KMS-11 (cell line): ENCODE measurements at regions not wholly inside any gene's neighbourhood (a gene's known extent, or its start where the extent isn't known, plus 50 kb on each side); places are given as distances from the start of the nearest gene placed in this dataset.
"Not testable (repeated sequence)": the region's sequence is repeated elsewhere in the genome, so short reads cannot be mapped to it uniquely, and the experiment has no call there.

Source experiments
- H2AFZ ChIP-seq: fragments of 200-600 bp; sonication (generic); 2 replicates; pipeline ENCODE4 v1.6.1; 2016; ENCODE audit warnings: antibody characterized with exemption, mixed run types, low read depth
- H3K27ac ChIP-seq: fragments of 200-600 bp; sonication (generic); 2 replicates; pipeline ENCODE4 v1.6.1; 2016; ENCODE audit warnings: mild to moderate bottlenecking, mixed run types
- H3K27me3 ChIP-seq: fragments of 200-600 bp; sonication (generic); 2 replicates; pipeline ENCODE4 v1.6.1; 2017; ENCODE audit warnings: mild to moderate bottlenecking, low read depth, mixed run types, moderate library complexity; ENCODE audit not compliant: insufficient read depth
- H3K36me3 ChIP-seq: fragments of 200-600 bp; sonication (generic); 2 replicates; pipeline ENCODE4 v1.6.1; 2017; ENCODE audit warnings: mild to moderate bottlenecking, mixed run types; ENCODE audit not compliant: insufficient read depth
- H3K4me1 ChIP-seq: fragments of 200-600 bp; sonication (generic); 2 replicates; pipeline ENCODE4 v1.6.1; 2016; ENCODE audit warnings: mild to moderate bottlenecking, low read depth, mixed run types; ENCODE audit not compliant: poor library complexity, severe bottlenecking
- H3K4me2 ChIP-seq: fragments of 200-600 bp; sonication (generic); 2 replicates; pipeline ENCODE4 v1.7.0; 2016; ENCODE audit warnings: mild to moderate bottlenecking, mixed run types
- H3K4me3 ChIP-seq: fragments of 200-600 bp; sonication (generic); IDR thresholded peaks from 2 replicates; pipeline ENCODE4 v1.6.1; 2017; ENCODE audit warnings: low read depth, low read length, mixed read lengths; ENCODE audit not compliant: insufficient read depth
- H3K79me2 ChIP-seq: fragments of 200-600 bp; sonication (generic); 2 replicates; pipeline ENCODE4 v1.6.1; 2016; ENCODE audit warnings: low read depth, mixed run types; ENCODE audit not compliant: insufficient read depth
- H3K9ac ChIP-seq: fragments of 200-600 bp; sonication (generic); 2 replicates; pipeline ENCODE4 v1.6.1; 2016; ENCODE audit warnings: mild to moderate bottlenecking, mixed run types
- H4K20me1 ChIP-seq: fragments of 200-600 bp; sonication (generic); 2 replicates; pipeline ENCODE4 v1.6.1; 2016; ENCODE audit warnings: mild to moderate bottlenecking, mixed run types; ENCODE audit not compliant: insufficient read depth
- TF ChIP-seq, protein P1 (sequence below): fragments of 200-600 bp; sonication (generic); conservative IDR thresholded peaks from 2 replicates; pipeline ENCODE4 v1.6.1; 2017; ENCODE audit warnings: low read depth, mild to moderate bottlenecking, antibody characterized with exemption, low read length, moderate library complexity, mixed read lengths

DNA sequence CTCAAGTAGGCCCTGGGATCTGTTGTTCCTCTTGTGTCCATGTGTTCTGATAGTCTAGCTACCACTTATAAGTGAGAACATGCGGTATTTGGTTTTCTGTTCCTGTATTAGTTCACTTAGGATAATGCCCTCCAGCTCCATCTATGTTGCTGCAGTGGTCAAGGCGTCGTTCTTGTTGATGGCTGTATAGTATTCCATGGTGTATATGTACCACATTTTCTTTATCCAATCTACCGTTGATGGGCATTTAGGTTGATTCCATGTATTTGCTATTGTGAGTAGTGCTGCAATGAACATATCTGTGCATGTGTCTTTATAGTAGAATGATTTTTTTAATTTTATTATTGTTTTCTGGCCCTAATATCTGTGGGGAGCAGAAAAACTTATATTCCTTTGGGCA, 74.3 kb downstream of the MAT2B start:
- Histone ChIP-seq H4K20me1 (no peaks in the 10 kb centered on the region), H3K4me1 (no peaks in the 10 kb centered on the region), H3K36me3 (no peaks in the 10 kb centered on the region), H3K27ac (no peak overlapping the region), H3K79me2 (no peaks in the 10 kb centered on the region), H3K4me3 (no peak overlapping the region), H3K4me2 (no peak overlapping the region), H3K27me3 (no peaks in the 10 kb centered on the region), H3K9ac (no peak overlapping the region), H2AFZ (no peak overlapping the region)
- TF ChIP-seq, protein P1, sequence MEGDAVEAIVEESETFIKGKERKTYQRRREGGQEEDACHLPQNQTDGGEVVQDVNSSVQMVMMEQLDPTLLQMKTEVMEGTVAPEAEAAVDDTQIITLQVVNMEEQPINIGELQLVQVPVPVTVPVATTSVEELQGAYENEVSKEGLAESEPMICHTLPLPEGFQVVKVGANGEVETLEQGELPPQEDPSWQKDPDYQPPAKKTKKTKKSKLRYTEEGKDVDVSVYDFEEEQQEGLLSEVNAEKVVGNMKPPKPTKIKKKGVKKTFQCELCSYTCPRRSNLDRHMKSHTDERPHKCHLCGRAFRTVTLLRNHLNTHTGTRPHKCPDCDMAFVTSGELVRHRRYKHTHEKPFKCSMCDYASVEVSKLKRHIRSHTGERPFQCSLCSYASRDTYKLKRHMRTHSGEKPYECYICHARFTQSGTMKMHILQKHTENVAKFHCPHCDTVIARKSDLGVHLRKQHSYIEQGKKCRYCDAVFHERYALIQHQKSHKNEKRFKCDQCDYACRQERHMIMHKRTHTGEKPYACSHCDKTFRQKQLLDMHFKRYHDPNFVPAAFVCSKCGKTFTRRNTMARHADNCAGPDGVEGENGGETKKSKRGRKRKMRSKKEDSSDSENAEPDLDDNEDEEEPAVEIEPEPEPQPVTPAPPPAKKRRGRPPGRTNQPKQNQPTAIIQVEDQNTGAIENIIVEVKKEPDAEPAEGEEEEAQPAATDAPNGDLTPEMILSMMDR, result no peak

DNA sequence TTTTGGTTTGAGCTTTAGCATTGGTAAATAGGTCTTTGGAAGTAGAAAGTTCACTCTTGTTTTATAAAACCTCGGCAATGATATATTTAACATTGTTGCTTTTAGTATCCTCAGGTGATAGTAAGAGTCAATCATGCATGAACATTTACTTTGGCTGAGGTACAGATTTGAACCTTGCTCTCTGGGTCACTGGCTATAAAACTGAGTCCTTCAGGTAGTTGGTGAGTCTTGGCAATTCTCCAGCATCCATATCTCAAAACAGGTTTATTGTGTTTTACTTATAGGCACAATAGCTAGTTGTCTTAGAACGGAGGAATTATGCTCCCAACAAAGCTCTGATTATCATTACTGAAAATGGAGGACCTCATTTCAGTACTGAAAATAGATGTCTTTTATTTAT, 75.1 kb downstream of the MAT2B start:
- Histone ChIP-seq H3K36me3 (no peaks in the 10 kb centered on the region), H3K4me2 (no peak overlapping the region), H3K79me2 (no peaks in the 10 kb centered on the region), H2AFZ (no peak overlapping the region), H3K27me3 (no peaks in the 10 kb centered on the region), H3K9ac (no peak overlapping the region), H3K27ac (no peak overlapping the region), H3K4me1 (no peaks in the 10 kb centered on the region), H3K4me3 (no peak overlapping the region), H4K20me1 (no peaks in the 10 kb centered on the region)
- TF ChIP-seq, protein P1, result no peak

- not testable (repeated sequence) for H2AFZ ChIP-seq, H3K27ac ChIP-seq, H4K20me1 ChIP-seq, H3K36me3 ChIP-seq, H3K79me2 ChIP-seq, H3K9ac ChIP-seq, H3K27me3 ChIP-seq, H3K4me1 ChIP-seq, H3K4me3 ChIP-seq, H3K4me2 ChIP-seq
Measured at GRCh38 chr5:163583491-163584153, 78.2 kb downstream of the MAT2B start.

DNA sequence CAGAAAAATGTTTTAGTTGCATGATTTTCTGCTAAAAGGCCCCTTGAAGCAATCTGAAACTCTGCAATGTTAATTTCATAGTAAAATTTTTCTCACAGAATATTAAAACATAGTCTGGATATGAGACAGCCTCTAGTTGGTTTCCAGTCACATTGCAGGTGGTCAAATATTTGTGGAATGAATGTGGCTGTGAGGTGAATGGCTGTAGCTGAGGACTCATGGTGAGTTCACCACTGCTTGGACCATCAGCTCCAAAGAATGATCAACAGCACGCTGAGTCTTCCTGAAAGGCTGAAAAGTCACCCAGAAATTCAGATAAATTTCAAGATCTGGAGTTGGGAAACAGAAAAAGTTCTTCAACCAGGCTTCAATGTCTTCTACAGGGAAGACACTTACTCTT, 79.8 kb downstream of the MAT2B start:
- H3K36me3 ChIP-seq, result no peaks in the 10 kb centered on the region
- no peak overlapping the region for H3K4me3 ChIP-seq
- TF ChIP-seq, protein P1, result no peak
- H3K9ac ChIP-seq, result no peak overlapping the region
- H3K4me2 ChIP-seq, result no peak overlapping the region
- no peak overlapping the region for H3K27ac ChIP-seq
- no peaks in the 10 kb centered on the region for H3K79me2 ChIP-seq
- no peak overlapping the region for H2AFZ ChIP-seq
- no peaks in the 10 kb centered on the region for H3K4me1 ChIP-seq
- H3K27me3 ChIP-seq, result no peaks in the 10 kb centered on the region
- no peaks in the 10 kb centered on the region for H4K20me1 ChIP-seq

DNA sequence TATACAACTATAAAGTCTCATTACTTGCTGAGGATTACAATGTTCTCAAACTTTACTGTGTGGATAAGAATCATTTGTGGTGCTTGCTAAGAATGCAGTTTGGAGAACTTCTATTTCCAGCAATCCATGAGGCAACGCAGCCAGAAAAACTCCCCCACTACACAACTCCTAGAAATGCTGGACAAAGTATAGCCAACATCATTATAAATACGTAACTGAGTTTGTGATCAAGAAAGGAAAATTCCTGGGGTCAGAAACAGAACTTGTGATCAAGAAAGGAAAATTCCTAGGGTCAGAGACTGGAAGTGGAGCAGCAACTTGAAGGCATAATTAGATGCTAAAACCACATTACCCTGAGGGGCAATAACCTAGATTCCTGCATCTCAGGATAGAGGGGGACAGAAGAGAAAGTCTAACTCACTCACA, 81.1 kb downstream of the MAT2B start:
- Histone ChIP-seq H3K79me2 (no peaks in the 10 kb centered on the region), H2AFZ (no peak overlapping the region), H3K27me3 (no peaks in the 10 kb centered on the region), H3K4me3 (no peak overlapping the region), H4K20me1 (no peaks in the 10 kb centered on the region), H3K27ac (no peak overlapping the region), H3K4me1 (no peaks in the 10 kb centered on the region), H3K4me2 (no peak overlapping the region), H3K9ac (no peak overlapping the region), H3K36me3 (no peaks in the 10 kb centered on the region)
- TF ChIP-seq, protein P1, result no peak
